Left lung (tissue), 4 donors: ENCODE measurements at regions not wholly inside any gene's neighbourhood (a gene's known extent, or its start where the extent isn't known, plus 50 kb on each side); places are given as distances from the start of the nearest gene placed in this dataset.

Source experiments
- ATAC-seq: fragments of 200-7000 bp; cut with Tn5 transposase; one replicate; pipeline ENCODE4 v1.9.1; 2020; ENCODE audit warnings: moderate library complexity
- DNase-seq, 4 donors: peaks; one replicate each; pipeline ENCODE4 v3.0.0-alpha.2; 2013 to 2020
- H3K27ac ChIP-seq, 2 donors: fragments of 200-600 bp; sonication (generic) in 1 of 2; one replicate each; pipeline versions ENCODE4 v1.5.0 to v1.8.0; 2020 to 2021
- H3K27me3 ChIP-seq, 2 donors: fragments of 200-600 bp; sonication (generic) in 1 of 2; one replicate each; pipeline versions ENCODE4 v1.5.0 to v1.8.0; 2020 to 2021
- H3K36me3 ChIP-seq, 2 donors: fragments of 200-600 bp; sonication (generic) in 1 of 2; one replicate each; pipeline versions ENCODE4 v1.5.0 to v1.8.0; 2020 to 2021
- H3K4me1 ChIP-seq, 2 donors: fragments of 200-600 bp; one replicate each; pipeline ENCODE4 v1.8.0; 2021
- H3K4me3 ChIP-seq, 2 donors: fragments of 200-600 bp; sonication (generic) in 1 of 2; one replicate each; pipeline versions ENCODE4 v1.5.0 to v1.8.0; 2020 to 2021; ENCODE audit warnings: mild to moderate bottlenecking in 1 of 2
- H3K9me3 ChIP-seq, 2 donors: fragments of 200-600 bp; sonication (generic) in 1 of 2; one replicate each; pipeline versions ENCODE4 v1.5.0 to v1.8.0; 2020 to 2021
- intact Hi-C, 2 donors: fragments of 100-400 bp; cut with DNase I; formaldehyde crosslinking; loops; one replicate each; pipeline versions ENCODE4 v1.11.2 to v1.14.2; 2022
- TF ChIP-seq, protein P1 (sequence below), 2 donors: fragments of 200-600 bp; sonication (generic) in 1 of 2; IDR thresholded peaks; one replicate each; pipeline versions ENCODE4 v1.5.0 to v1.8.0; 2021; ENCODE audit warnings: antibody characterized with exemption in 2 of 2
- donor health status: DM: no; HTN: yes; CAD: no.
- donor health status: DM: no; HTN: no; CAD: no.

DNA sequence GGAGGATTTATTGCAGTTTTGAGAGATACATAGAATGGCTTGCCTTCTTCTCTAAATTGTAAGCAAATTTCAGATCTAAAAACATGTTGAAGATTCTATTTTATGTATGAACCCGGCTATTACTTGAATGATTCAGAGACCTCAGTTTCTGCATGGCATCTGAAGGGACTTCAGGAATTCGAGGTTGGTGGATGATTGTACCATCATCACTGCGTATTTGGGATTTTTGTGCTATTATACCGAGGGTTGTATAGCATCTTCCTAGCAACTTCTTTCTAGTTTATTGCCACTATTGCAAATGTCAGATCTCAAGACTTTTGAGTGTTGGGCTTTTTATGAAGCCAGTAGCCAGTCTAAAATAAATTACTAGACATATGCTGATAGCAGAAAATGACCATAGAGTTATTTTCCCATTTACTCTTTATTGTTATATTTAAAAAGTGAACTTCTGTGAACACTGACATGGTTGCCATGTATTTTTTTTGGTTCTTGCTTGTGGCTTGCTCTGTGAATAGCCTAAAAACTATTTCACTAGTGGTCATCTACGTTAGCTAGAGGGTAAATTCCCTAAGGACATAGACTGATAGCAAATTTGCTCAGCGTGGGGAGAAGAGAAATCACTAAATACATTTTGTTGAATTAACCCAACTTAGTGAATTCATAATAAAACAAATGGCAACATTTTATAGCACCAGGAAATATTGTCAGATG lies 70.6 kb upstream of the KLF12 start:
- DNase-seq (no peak), ATAC-seq (no peak)
- H3K27ac ChIP-seq, result no peak overlapping the region
- H3K27me3 ChIP-seq, result no peaks in the 10 kb centered on the region
- TF ChIP-seq, protein P1, sequence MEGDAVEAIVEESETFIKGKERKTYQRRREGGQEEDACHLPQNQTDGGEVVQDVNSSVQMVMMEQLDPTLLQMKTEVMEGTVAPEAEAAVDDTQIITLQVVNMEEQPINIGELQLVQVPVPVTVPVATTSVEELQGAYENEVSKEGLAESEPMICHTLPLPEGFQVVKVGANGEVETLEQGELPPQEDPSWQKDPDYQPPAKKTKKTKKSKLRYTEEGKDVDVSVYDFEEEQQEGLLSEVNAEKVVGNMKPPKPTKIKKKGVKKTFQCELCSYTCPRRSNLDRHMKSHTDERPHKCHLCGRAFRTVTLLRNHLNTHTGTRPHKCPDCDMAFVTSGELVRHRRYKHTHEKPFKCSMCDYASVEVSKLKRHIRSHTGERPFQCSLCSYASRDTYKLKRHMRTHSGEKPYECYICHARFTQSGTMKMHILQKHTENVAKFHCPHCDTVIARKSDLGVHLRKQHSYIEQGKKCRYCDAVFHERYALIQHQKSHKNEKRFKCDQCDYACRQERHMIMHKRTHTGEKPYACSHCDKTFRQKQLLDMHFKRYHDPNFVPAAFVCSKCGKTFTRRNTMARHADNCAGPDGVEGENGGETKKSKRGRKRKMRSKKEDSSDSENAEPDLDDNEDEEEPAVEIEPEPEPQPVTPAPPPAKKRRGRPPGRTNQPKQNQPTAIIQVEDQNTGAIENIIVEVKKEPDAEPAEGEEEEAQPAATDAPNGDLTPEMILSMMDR (IDR thresholded peaks at IDR 0.05), result no peak
- H3K36me3 ChIP-seq, result no peaks in the 10 kb centered on the region
- H3K4me1 ChIP-seq, result no peaks in the 10 kb centered on the region
- H3K4me3 ChIP-seq, result no peak overlapping the region
- H3K9me3 ChIP-seq, result no peaks in the 10 kb centered on the region
- intact Hi-C loops, result no loop called here

DNA sequence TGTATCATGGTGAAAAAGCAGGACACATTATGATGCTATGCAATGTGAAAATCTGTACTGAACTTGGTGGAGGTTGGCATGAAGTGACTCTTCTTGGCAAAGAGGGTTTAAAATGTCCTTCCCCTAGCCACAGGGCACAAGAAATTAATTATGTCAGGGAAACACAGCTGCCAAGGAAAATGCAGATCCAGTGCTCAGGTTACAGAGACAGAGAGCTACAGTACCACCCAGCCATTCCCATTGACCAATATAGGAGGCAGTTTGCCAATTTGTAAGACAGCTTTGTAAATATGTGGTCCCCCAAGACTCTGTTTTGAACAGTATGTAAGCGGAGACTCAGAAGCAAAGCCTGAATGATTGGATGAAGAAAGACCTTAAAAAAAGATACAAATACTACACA lies 69.4 kb upstream of the KLF12 start:
- no peaks in the 10 kb centered on the region for H3K36me3 ChIP-seq
- TF ChIP-seq, protein P1 (IDR thresholded peaks at IDR 0.05), result no peak
- H3K27ac ChIP-seq, result no peak overlapping the region
- ATAC-seq (no peak), DNase-seq (no peak)
- H3K4me3 ChIP-seq, result no peak overlapping the region
- intact Hi-C loops, result no loop called here
- H3K4me1 ChIP-seq, result no peaks in the 10 kb centered on the region
- no peaks in the 10 kb centered on the region for H3K27me3 ChIP-seq
- no peaks in the 10 kb centered on the region for H3K9me3 ChIP-seq

DNA sequence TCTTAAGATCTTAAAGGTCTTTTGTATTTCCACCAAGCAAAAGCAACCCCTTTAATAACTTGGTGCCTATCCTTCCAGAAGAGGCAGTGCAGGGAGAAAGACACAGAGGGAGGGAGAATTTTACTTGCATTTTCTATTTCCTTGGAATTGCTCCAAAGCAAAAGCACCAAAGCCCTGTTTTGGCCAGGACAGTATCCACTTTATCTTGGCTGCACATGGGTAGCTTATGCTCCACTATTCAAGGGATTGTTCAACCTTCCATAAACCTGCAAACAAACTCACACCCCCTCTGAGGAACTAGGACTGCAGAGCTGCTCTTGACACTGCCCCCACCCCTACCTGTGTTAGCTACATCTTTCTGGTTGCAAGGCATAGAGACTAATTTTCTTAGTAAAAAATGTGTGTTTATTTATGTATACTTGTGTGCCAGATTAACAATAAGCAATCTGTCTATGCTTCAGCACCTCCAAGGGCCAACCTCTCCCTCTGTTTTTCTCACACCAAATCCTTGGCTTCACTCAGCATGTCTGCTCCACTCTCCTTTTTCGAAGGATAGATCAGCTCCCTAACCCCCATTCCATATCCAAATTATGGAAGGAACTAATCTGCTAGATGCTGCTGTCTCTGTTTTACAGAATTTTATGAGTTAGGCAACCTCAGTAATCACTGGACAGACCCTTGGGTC lies 68.1 kb upstream of the KLF12 start:
- DNase-seq (no peak), ATAC-seq (no peak)
- no peak overlapping the region for H3K27ac ChIP-seq
- no peaks in the 10 kb centered on the region for H3K27me3 ChIP-seq
- no peaks in the 10 kb centered on the region for H3K36me3 ChIP-seq
- H3K9me3 ChIP-seq, result no peaks in the 10 kb centered on the region
- intact Hi-C loops, result no loop called here
- TF ChIP-seq, protein P1 (IDR thresholded peaks at IDR 0.05), result no peak
- no peak overlapping the region for H3K4me3 ChIP-seq
- H3K4me1 ChIP-seq, result no peaks in the 10 kb centered on the region

DNA sequence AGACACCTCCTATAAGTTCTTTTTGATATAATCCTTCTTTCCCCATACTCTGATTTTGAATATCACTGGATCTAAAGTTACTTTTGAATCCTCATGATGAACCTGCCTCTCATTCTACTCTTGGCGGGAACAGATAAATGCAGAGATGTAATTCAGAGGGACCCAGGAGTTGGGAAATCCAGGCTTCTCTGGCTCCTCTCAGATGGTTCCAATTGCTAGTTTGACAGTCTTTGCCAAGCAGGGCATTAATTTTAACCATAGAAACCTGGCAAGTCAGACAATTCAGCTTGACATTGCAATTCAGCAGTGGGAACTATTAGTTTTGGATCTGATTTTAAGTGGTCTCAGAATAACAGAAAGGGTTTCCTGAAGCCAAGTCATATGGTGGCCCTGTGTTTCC lies 67.3 kb upstream of the KLF12 start:
- H3K36me3 ChIP-seq, result no peaks in the 10 kb centered on the region
- intact Hi-C loops, result no loop called here
- H3K27ac ChIP-seq, result no peak overlapping the region
- H3K27me3 ChIP-seq, result no peaks in the 10 kb centered on the region
- TF ChIP-seq, protein P1 (IDR thresholded peaks at IDR 0.05), result no peak
- H3K4me3 ChIP-seq, result no peak overlapping the region
- DNase-seq (no peak), ATAC-seq (no peak)
- no peaks in the 10 kb centered on the region for H3K4me1 ChIP-seq
- H3K9me3 ChIP-seq, result no peaks in the 10 kb centered on the region

DNA sequence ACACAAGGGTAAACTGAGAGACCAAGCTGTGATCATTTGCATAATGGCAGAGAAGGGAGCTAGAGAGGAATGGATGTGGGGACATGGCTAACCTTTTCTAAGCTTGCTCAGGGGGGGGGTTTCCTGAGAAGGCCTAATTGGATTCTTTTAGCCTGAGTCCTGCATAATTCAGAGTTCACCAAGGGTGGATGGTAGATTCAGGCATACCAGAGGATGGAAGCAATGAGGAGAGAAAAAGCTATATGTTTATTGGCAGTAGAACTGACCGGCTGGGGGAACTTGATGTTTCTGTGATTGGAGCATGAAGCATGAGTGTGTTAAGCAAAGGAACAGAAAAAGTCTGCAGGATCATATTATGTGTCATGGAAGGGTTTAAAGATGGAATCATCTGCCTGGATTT lies 65.9 kb upstream of the KLF12 start:
- Histone ChIP-seq H3K4me3 (no peak overlapping the region), H3K4me1 (no peaks in the 10 kb centered on the region), H3K27me3 (no peaks in the 10 kb centered on the region), H3K36me3 (no peaks in the 10 kb centered on the region), H3K9me3 (no peaks in the 10 kb centered on the region), H3K27ac (no peak overlapping the region)
- ATAC-seq (no peak), DNase-seq (no peak)
- TF ChIP-seq, protein P1 (IDR thresholded peaks at IDR 0.05), result no peak
- intact Hi-C loops, result no loop called here
